ENCODE measurements at regions not wholly inside any gene's neighbourhood (a gene's known extent, or its start where the extent isn't known, plus 50 kb on each side); places are given as distances from the start of the nearest gene placed in this dataset.

- Histone ChIP-seq H4K91ac (ENCODE audit: low read length) (no peak overlapping the region), H3K14ac (ENCODE audit: low read length in 2 of 2) (no peak overlapping the region), H3K27ac (ENCODE audit: low read length, poor library complexity, severe bottlenecking) (no peak overlapping the region), H2AFZ (ENCODE audit: low read depth, low read length) (no peak overlapping the region), H3K27me3 (ENCODE audit: control insufficient read depth in 1 of 2, insufficient read depth in 1 of 2, low read length in 2 of 2) (no peaks in the 10 kb centered on the region), H2BK12ac (ENCODE audit: low read length in 2 of 2) (no peak overlapping the region), H2BK15ac (ENCODE audit: low read depth, poor library complexity, severe bottlenecking) (no peak overlapping the region), H3K36me3 (ENCODE audit: control insufficient read depth in 1 of 2, insufficient read depth in 2 of 2, low read depth in 1 of 2, low read length in 2 of 2) (no peaks in the 10 kb centered on the region), H4K8ac (ENCODE audit: low read length) (no peak overlapping the region), H3K23ac (ENCODE audit: low read length in 2 of 2) (no peak overlapping the region), H3K4me3 (ENCODE audit: insufficient read depth in 1 of 2, low read depth in 1 of 2, low read length in 2 of 2) (no peak overlapping the region), H3K9ac (ENCODE audit: low read length) (no peak overlapping the region), H3K4ac (ENCODE audit: low read depth in 1 of 2, low read length in 2 of 2) (no peak overlapping the region), H3K4me2 (ENCODE audit: low read length, poor library complexity, severe bottlenecking) (no peak overlapping the region), H2BK5ac (ENCODE audit: low read depth, low read length, poor library complexity, severe bottlenecking) (no peak overlapping the region), H2AK5ac (ENCODE audit: low read length, severe bottlenecking) (no peak overlapping the region), H3K9me3 (ENCODE audit: control insufficient read depth, low read length) (no peaks in the 10 kb centered on the region), H3K18ac (ENCODE audit: low read depth in 1 of 2, low read length in 2 of 2) (no peak overlapping the region), H3K4me1 (ENCODE audit: control insufficient read depth, insufficient read depth, low read depth, low read length) (peaks cover 1% of the 10 kb centered on the region), H2BK120ac (ENCODE audit: low read depth, low read length) (no peak overlapping the region), H3K79me1 (replicated peaks; ENCODE audit: low read length, poor library complexity, severe bottlenecking) (no peaks in the 10 kb centered on the region)
- DNase-seq, result no peak
- 96% methylated on average over 2 of the region's 2 CpGs for WGBS
Observed at GRCh38 chr6:105568142-105568541, 165.3 kb upstream of the PREP start.

GRCh38 chr6:105567140-105567539 is 164.3 kb upstream of the PREP start:
- no peaks in the 10 kb centered on the region for H3K36me3 ChIP-seq (ENCODE audit: control insufficient read depth in 1 of 2, insufficient read depth in 2 of 2, low read depth in 1 of 2, low read length in 2 of 2)
- H3K27ac ChIP-seq (ENCODE audit: low read length, poor library complexity, severe bottlenecking), result no peak overlapping the region
- H3K18ac ChIP-seq (ENCODE audit: low read depth in 1 of 2, low read length in 2 of 2), result no peak overlapping the region
- no peak overlapping the region for H2BK5ac ChIP-seq (ENCODE audit: low read depth, low read length, poor library complexity, severe bottlenecking)
- H4K8ac ChIP-seq (ENCODE audit: low read length), result no peak overlapping the region
- no peak overlapping the region for H2AFZ ChIP-seq (ENCODE audit: low read depth, low read length)
- no peak overlapping the region for H3K23ac ChIP-seq (ENCODE audit: low read length in 2 of 2)
- H2BK12ac ChIP-seq (ENCODE audit: low read length in 2 of 2), result no peak overlapping the region
- WGBS, result 97% methylated on average over 3 of the region's 4 CpGs
- peaks cover 1% of the 10 kb centered on the region for H3K4me1 ChIP-seq (ENCODE audit: control insufficient read depth, insufficient read depth, low read depth, low read length)
- H3K9ac ChIP-seq (ENCODE audit: low read length), result no peak overlapping the region
- no peak overlapping the region for H3K4ac ChIP-seq (ENCODE audit: low read depth in 1 of 2, low read length in 2 of 2)
- H4K91ac ChIP-seq (ENCODE audit: low read length), result no peak overlapping the region
- H2BK120ac ChIP-seq (ENCODE audit: low read depth, low read length), result no peak overlapping the region
- no peak overlapping the region for H2AK5ac ChIP-seq (ENCODE audit: low read length, severe bottlenecking)
- no peak overlapping the region for H3K14ac ChIP-seq (ENCODE audit: low read length in 2 of 2)
- no peak overlapping the region for H2BK15ac ChIP-seq (ENCODE audit: low read depth, poor library complexity, severe bottlenecking)
- H3K4me2 ChIP-seq (ENCODE audit: low read length, poor library complexity, severe bottlenecking), result no peak overlapping the region
- no peak overlapping the region for H3K4me3 ChIP-seq (ENCODE audit: insufficient read depth in 1 of 2, low read depth in 1 of 2, low read length in 2 of 2)
- no peak for DNase-seq
- H3K79me1 ChIP-seq (replicated peaks; ENCODE audit: low read length, poor library complexity, severe bottlenecking), result no peaks in the 10 kb centered on the region
- H3K9me3 ChIP-seq (ENCODE audit: control insufficient read depth, low read length), result no peaks in the 10 kb centered on the region
- no peaks in the 10 kb centered on the region for H3K27me3 ChIP-seq (ENCODE audit: control insufficient read depth in 1 of 2, insufficient read depth in 1 of 2, low read length in 2 of 2)

GRCh38 chr6:105566503-105566902 is 163.6 kb upstream of the PREP start:
- no peak overlapping the region for H2BK12ac ChIP-seq (ENCODE audit: low read length in 2 of 2)
- H3K4me2 ChIP-seq (ENCODE audit: low read length, poor library complexity, severe bottlenecking), result no peak overlapping the region
- H2AFZ ChIP-seq (ENCODE audit: low read depth, low read length), result no peak overlapping the region
- H2BK120ac ChIP-seq (ENCODE audit: low read depth, low read length), result no peak overlapping the region
- no peak overlapping the region for H3K4me3 ChIP-seq (ENCODE audit: insufficient read depth in 1 of 2, low read depth in 1 of 2, low read length in 2 of 2)
- H3K18ac ChIP-seq (ENCODE audit: low read depth in 1 of 2, low read length in 2 of 2), result no peak overlapping the region
- no peak overlapping the region for H2BK15ac ChIP-seq (ENCODE audit: low read depth, poor library complexity, severe bottlenecking)
- peaks cover 1% of the 10 kb centered on the region for H3K4me1 ChIP-seq (ENCODE audit: control insufficient read depth, insufficient read depth, low read depth, low read length)
- no peaks in the 10 kb centered on the region for H3K9me3 ChIP-seq (ENCODE audit: control insufficient read depth, low read length)
- no peak overlapping the region for H2BK5ac ChIP-seq (ENCODE audit: low read depth, low read length, poor library complexity, severe bottlenecking)
- 96% methylated on average over 6 of the region's 6 CpGs for WGBS
- DNase-seq, result no peak
- H2AK5ac ChIP-seq (ENCODE audit: low read length, severe bottlenecking), result no peak overlapping the region
- no peaks in the 10 kb centered on the region for H3K27me3 ChIP-seq (ENCODE audit: control insufficient read depth in 1 of 2, insufficient read depth in 1 of 2, low read length in 2 of 2)
- H3K4ac ChIP-seq (ENCODE audit: low read depth in 1 of 2, low read length in 2 of 2), result no peak overlapping the region
- no peaks in the 10 kb centered on the region for H3K36me3 ChIP-seq (ENCODE audit: control insufficient read depth in 1 of 2, insufficient read depth in 2 of 2, low read depth in 1 of 2, low read length in 2 of 2)
- H4K91ac ChIP-seq (ENCODE audit: low read length), result no peak overlapping the region
- H3K27ac ChIP-seq (ENCODE audit: low read length, poor library complexity, severe bottlenecking), result no peak overlapping the region
- no peaks in the 10 kb centered on the region for H3K79me1 ChIP-seq (replicated peaks; ENCODE audit: low read length, poor library complexity, severe bottlenecking)
- no peak overlapping the region for H3K9ac ChIP-seq (ENCODE audit: low read length)
- no peak overlapping the region for H3K14ac ChIP-seq (ENCODE audit: low read length in 2 of 2)
- no peak overlapping the region for H4K8ac ChIP-seq (ENCODE audit: low read length)
- H3K23ac ChIP-seq (ENCODE audit: low read length in 2 of 2), result no peak overlapping the region

GRCh38 chr6:105564121-105564902 is 161.4 kb upstream of the PREP start:
- H2AK5ac ChIP-seq (ENCODE audit: low read length, severe bottlenecking), result no peak overlapping the region
- no peak overlapping the region for H4K91ac ChIP-seq (ENCODE audit: low read length)
- H3K4me2 ChIP-seq (ENCODE audit: low read length, poor library complexity, severe bottlenecking), result no peak overlapping the region
- H3K27ac ChIP-seq (ENCODE audit: low read length, poor library complexity, severe bottlenecking), result no peak overlapping the region
- H3K79me1 ChIP-seq (replicated peaks; ENCODE audit: low read length, poor library complexity, severe bottlenecking), result no peaks in the 10 kb centered on the region
- no peak overlapping the region for H4K8ac ChIP-seq (ENCODE audit: low read length)
- H3K4ac ChIP-seq (ENCODE audit: low read depth in 1 of 2, low read length in 2 of 2), result no peak overlapping the region
- H3K14ac ChIP-seq (ENCODE audit: low read length in 2 of 2), result no peak overlapping the region
- WGBS, result 92% methylated on average over 5 of the region's 6 CpGs
- no peaks in the 10 kb centered on the region for H3K36me3 ChIP-seq (ENCODE audit: control insufficient read depth in 1 of 2, insufficient read depth in 2 of 2, low read depth in 1 of 2, low read length in 2 of 2)
- no peak overlapping the region for H2BK15ac ChIP-seq (ENCODE audit: low read depth, poor library complexity, severe bottlenecking)
- H3K18ac ChIP-seq (ENCODE audit: low read depth in 1 of 2, low read length in 2 of 2), result no peak overlapping the region
- H3K27me3 ChIP-seq (ENCODE audit: control insufficient read depth in 1 of 2, insufficient read depth in 1 of 2, low read length in 2 of 2), result no peaks in the 10 kb centered on the region
- DNase-seq, result no peak
- H3K9me3 ChIP-seq (ENCODE audit: control insufficient read depth, low read length), result no peaks in the 10 kb centered on the region
- H3K23ac ChIP-seq (ENCODE audit: low read length in 2 of 2), result no peak overlapping the region
- peaks cover 1% of the 10 kb centered on the region for H3K4me1 ChIP-seq (ENCODE audit: control insufficient read depth, insufficient read depth, low read depth, low read length)
- H2BK12ac ChIP-seq (ENCODE audit: low read length in 2 of 2), result no peak overlapping the region
- H3K4me3 ChIP-seq (ENCODE audit: insufficient read depth in 1 of 2, low read depth in 1 of 2, low read length in 2 of 2), result no peak overlapping the region
- no peak overlapping the region for H2BK5ac ChIP-seq (ENCODE audit: low read depth, low read length, poor library complexity, severe bottlenecking)
- H2BK120ac ChIP-seq (ENCODE audit: low read depth, low read length), result no peak overlapping the region
- no peak overlapping the region for H3K9ac ChIP-seq (ENCODE audit: low read length)
- H2AFZ ChIP-seq (ENCODE audit: low read depth, low read length), result no peak overlapping the region

All from mesenchymal stem cell (in vitro differentiated cells and primary cell).